ENCODE measurements at regions not wholly inside any gene's neighbourhood (a gene's known extent, or its start where the extent isn't known, plus 50 kb on each side); places are given as distances from the start of the nearest gene placed in this dataset.

DNA sequence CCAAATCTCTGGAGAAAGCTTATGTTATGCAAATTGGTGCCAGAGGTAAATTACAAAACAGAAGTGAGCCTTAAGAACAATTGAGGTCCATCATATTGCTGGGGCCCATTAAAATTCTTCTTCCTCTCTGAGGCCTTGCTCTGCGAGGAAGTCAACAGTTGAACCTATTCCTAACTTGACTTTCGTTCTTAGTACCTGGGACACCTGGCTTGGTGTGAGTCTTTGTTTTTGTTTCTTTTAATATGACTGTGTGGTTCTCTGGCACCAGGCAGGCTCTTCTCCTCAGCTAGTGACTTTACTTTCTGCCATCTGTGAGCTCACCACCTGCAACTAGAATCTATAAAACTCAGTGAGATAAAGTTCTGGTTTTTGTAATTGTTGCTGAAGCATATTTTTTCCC lies 120.4 kb downstream of the CBLN1 start:
- no peak for DNase-seq
- no peaks in the 10 kb centered on the region for H3K36me3 Mint-ChIP-seq (ENCODE audit: low read depth)
- H3K4me1 Mint-ChIP-seq (ENCODE audit: low read depth) = no peaks in the 10 kb centered on the region
- H3K27ac Mint-ChIP-seq = no peak overlapping the region
- no peak overlapping the region for H3K4me3 Mint-ChIP-seq
- no peaks in the 10 kb centered on the region for H3K27me3 Mint-ChIP-seq (ENCODE audit: insufficient read depth)
- TF ChIP-seq, protein P1, sequence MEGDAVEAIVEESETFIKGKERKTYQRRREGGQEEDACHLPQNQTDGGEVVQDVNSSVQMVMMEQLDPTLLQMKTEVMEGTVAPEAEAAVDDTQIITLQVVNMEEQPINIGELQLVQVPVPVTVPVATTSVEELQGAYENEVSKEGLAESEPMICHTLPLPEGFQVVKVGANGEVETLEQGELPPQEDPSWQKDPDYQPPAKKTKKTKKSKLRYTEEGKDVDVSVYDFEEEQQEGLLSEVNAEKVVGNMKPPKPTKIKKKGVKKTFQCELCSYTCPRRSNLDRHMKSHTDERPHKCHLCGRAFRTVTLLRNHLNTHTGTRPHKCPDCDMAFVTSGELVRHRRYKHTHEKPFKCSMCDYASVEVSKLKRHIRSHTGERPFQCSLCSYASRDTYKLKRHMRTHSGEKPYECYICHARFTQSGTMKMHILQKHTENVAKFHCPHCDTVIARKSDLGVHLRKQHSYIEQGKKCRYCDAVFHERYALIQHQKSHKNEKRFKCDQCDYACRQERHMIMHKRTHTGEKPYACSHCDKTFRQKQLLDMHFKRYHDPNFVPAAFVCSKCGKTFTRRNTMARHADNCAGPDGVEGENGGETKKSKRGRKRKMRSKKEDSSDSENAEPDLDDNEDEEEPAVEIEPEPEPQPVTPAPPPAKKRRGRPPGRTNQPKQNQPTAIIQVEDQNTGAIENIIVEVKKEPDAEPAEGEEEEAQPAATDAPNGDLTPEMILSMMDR (IDR thresholded peaks at IDR 0.05) = no peak
- H3K9me3 Mint-ChIP-seq = peaks cover 43% of the 10 kb centered on the region

DNA sequence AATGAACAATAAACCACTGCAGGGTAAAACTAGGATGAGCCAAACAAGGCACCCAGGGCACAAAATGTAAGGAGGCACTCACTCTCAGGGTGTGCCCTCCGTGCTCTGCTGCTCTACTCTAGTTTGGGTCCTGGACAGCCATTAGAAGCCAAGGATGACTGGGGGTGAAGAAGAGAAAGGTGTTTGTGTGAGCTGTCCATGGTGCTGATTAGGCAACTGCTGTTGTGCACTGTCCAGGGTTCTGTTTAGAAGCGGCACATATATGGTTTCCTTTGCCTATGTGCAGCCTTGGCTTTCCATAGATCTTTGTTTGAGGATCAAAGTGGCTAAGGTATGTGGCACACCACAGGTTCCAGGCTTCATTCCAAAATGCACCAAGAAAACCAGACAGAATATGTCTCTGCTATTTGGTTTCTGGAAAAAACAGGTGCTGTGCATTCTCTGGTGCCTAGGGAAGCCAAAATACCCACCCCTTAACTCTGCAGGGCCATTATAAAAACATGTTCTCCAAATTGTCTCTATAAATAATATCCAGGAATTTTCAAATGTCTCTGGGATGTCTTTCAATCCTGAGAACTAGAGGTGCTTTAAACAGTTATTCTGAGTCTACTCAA lies 123.5 kb downstream of the CBLN1 start:
- Mint-ChIP-seq H3K4me1 (ENCODE audit: low read depth) (no peaks in the 10 kb centered on the region), H3K36me3 (ENCODE audit: low read depth) (no peaks in the 10 kb centered on the region), H3K4me3 (no peak overlapping the region), H3K9me3 (peaks cover 38% of the 10 kb centered on the region), H3K27ac (no peak overlapping the region), H3K27me3 (ENCODE audit: insufficient read depth) (no peaks in the 10 kb centered on the region)
- no peak for DNase-seq
- TF ChIP-seq, protein P1 (IDR thresholded peaks at IDR 0.05) = no peak

DNA sequence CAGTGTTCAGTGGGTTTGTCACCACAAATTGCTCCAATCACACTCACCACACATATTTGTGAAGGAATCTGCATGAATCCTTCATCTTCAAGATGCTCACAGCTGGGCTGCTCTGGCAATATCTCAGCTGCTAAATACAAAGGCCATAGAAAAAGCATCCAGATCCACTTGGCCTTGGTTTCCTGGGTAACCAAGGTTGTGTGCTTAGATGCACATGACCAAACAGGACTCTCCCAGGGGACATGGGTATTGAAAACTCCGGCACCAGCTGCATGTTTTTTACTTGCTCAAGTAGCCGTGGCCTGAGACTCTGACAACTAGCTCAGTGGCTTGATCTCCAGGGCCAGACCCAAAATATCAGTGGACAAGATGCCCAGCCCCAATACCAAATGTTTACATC lies 131.3 kb downstream of the CBLN1 start:
- Mint-ChIP-seq H3K4me1 (ENCODE audit: low read depth) (no peaks in the 10 kb centered on the region), H3K27me3 (ENCODE audit: insufficient read depth) (no peaks in the 10 kb centered on the region), H3K36me3 (ENCODE audit: low read depth) (no peaks in the 10 kb centered on the region), H3K9me3 (peaks cover 51% of the 10 kb centered on the region), H3K4me3 (no peak overlapping the region), H3K27ac (no peak overlapping the region)
- TF ChIP-seq, protein P1 (IDR thresholded peaks at IDR 0.05) = no peak
- DNase-seq = no peak

DNA sequence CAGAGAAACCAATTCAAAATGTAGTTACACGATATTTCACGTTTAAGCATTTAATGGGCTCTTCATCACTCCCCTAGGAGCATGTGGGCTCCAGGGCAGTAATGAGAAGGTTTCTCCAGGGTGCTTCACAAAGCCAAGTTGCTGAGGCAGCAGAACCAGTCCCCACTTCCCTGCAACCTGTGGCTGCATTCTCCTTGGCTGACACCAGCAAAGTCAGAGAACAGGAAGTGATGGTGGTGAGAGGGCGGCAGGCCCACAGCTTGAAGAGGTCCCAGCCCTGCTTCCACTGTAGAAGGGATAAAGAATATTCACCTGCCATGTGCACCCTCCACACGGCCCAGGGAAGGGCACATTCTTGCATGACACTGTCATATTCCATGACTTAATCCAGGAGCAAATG lies 133.2 kb downstream of the CBLN1 start:
- Mint-ChIP-seq H3K9me3 (peaks cover 58% of the 10 kb centered on the region), H3K36me3 (ENCODE audit: low read depth) (no peaks in the 10 kb centered on the region), H3K4me3 (no peak overlapping the region), H3K27ac (no peak overlapping the region), H3K27me3 (ENCODE audit: insufficient read depth) (no peaks in the 10 kb centered on the region), H3K4me1 (ENCODE audit: low read depth) (no peaks in the 10 kb centered on the region)
- TF ChIP-seq, protein P1 (IDR thresholded peaks at IDR 0.05) = no peak
- DNase-seq = no peak

DNA sequence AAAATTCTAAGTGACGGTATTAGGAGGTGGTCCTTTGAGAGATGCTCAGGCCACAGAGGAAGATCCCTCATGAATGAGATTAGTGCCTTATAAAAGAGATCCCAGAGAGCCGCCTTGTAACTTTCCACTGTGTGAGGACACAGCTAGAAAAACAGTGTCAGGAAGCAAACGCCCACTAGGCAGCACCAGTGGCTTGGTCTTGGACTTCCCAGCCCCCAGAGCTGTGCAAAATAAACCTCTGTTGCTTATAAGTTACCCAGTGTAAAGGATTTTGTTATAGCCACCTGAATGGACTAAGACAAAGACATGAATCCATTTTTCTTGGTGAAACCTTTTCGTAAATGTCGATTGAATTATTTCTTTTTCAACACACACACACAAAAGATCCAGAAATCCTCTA lies 141.0 kb downstream of the CBLN1 start:
- H3K4me1 Mint-ChIP-seq (ENCODE audit: low read depth) = no peaks in the 10 kb centered on the region
- peaks cover 51% of the 10 kb centered on the region for H3K9me3 Mint-ChIP-seq
- TF ChIP-seq, protein P1 (IDR thresholded peaks at IDR 0.05) = no peak
- H3K4me3 Mint-ChIP-seq = no peak overlapping the region
- no peaks in the 10 kb centered on the region for H3K27me3 Mint-ChIP-seq (ENCODE audit: insufficient read depth)
- H3K27ac Mint-ChIP-seq = no peak overlapping the region
- H3K36me3 Mint-ChIP-seq (ENCODE audit: low read depth) = no peaks in the 10 kb centered on the region
- DNase-seq = no peak

DNA sequence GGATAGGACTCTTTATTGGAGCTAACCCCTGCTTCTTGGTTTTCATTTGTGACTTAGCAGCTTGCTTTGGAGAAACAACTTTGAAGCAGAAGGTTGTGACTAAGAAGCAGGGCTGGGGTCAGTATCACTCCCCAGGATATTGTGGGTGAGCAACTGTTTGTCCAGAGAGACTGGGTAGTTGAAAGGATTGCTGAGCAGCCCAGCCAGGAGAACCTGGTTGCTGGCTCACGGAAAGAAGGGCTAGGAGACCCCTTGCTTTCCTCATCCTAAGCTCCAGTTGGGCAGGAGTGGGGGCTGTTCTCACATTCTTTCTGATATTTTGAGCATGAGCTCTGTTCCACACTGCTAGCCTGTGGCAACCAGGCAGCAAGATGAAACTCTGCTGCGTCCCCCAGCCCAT lies 151.2 kb downstream of the CBLN1 start:
- Mint-ChIP-seq H3K9me3 (peaks cover 32% of the 10 kb centered on the region), H3K4me3 (no peak overlapping the region), H3K27ac (no peak overlapping the region), H3K4me1 (ENCODE audit: low read depth) (no peaks in the 10 kb centered on the region), H3K27me3 (ENCODE audit: insufficient read depth) (no peaks in the 10 kb centered on the region), H3K36me3 (ENCODE audit: low read depth) (no peaks in the 10 kb centered on the region)
- TF ChIP-seq, protein P1 (IDR thresholded peaks at IDR 0.05) = no peak
- no peak for DNase-seq
